ENCODE measurements at regions not wholly inside any gene's neighbourhood (a gene's known extent, or its start where the extent isn't known, plus 50 kb on each side); places are given as distances from the start of the nearest gene placed in this dataset.

GRCh38 chr2:164429354-164429753 lies 191.9 kb downstream of the GRB14 start:
- H3K27me3 ChIP-seq (ENCODE audit: control insufficient read depth in 2 of 2, insufficient read depth in 2 of 2, low read length in 2 of 2): no peaks in the 10 kb centered on the region
- no peaks in the 10 kb centered on the region for H3K4me1 ChIP-seq (ENCODE audit: control insufficient read depth, extremely low read depth, insufficient read depth, low read length)
- CTCF ChIA-PET: interaction anchor here (0.7 to 4.3 kb wide), 25 partner anchors 8 to 1280 kb away, joined by 3 to 113 read pairs (median 4); partner anchors contain the start of gene FIGN
- dilution Hi-C loops (cut with MboI; ENCODE audit: extremely low pct_ligation_motif_present, low sequenced_read_pairs): no loop called here
- FAIRE-seq (no peak), DNase-seq (ENCODE audit: low read depth, low spot score) (no peak)
- no peak overlapping the region for H3K4me3 ChIP-seq (replicated peaks in 1 of 3; ENCODE audit: insufficient read depth in 1 of 3, low read depth in 1 of 3, low read length in 3 of 3)
- H2AFZ ChIP-seq (ENCODE audit: low read depth, low read length): no peak overlapping the region
- POLR2A ChIA-PET: no interaction called here
- no TSS peak for BruUV-seq (replicated peaks)
- no peak overlapping the region for H3K4me2 ChIP-seq (ENCODE audit: insufficient read depth, low read length)
- TF ChIP-seq EZH2 (IDR thresholded peaks at IDR 0.05; ENCODE audit: borderline replicate concordance, low read depth, low read length, severe bottlenecking): no peak
- no peak for TF ChIP-seq JUN (IDR thresholded peaks at IDR 0.05; ENCODE audit: borderline replicate concordance, insufficient read depth, insufficient read length, low read depth)
- no peak for TF ChIP-seq POLR2AphosphoS5 (IDR thresholded peaks at IDR 0.05; ENCODE audit: insufficient read depth, low read depth, low read length)
- no peak for TF ChIP-seq CTCF (IDR thresholded peaks at IDR 0.05; ENCODE audit: extremely low read depth in 1 of 2, insufficient read depth in 1 of 2, low read depth in 1 of 2, low read length in 2 of 2)
- TF ChIP-seq, protein P1, sequence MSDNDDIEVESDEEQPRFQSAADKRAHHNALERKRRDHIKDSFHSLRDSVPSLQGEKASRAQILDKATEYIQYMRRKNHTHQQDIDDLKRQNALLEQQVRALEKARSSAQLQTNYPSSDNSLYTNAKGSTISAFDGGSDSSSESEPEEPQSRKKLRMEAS (IDR thresholded peaks at IDR 0.05; ENCODE audit: insufficient read depth, insufficient read length): no peak
- no peak overlapping the region for H3K27ac ChIP-seq (ENCODE audit: insufficient read depth, low read depth, low read length)
- intact Hi-C loops (cut with micrococcal nuclease): no loop called here
- no peaks in the 10 kb centered on the region for H3K9me1 ChIP-seq (replicated peaks; ENCODE audit: control insufficient read depth, extremely low read depth, insufficient read depth, low read length)
- H3K9me3 ChIP-seq (replicated peaks; ENCODE audit: control insufficient read depth, insufficient read depth, low read length): no peaks in the 10 kb centered on the region
- H3K79me2 ChIP-seq (ENCODE audit: control insufficient read depth, insufficient read depth, low read length): no peaks in the 10 kb centered on the region
- no peaks in the 10 kb centered on the region for H4K20me1 ChIP-seq (replicated peaks; ENCODE audit: control insufficient read depth, extremely low read depth, insufficient read depth, low read length)
- H3K36me3 ChIP-seq (ENCODE audit: control insufficient read depth in 2 of 2, extremely low read depth in 1 of 2, insufficient read depth in 2 of 2, low read length in 2 of 2): no peaks in the 10 kb centered on the region
- H3K9ac ChIP-seq (replicated peaks; ENCODE audit: extremely low read depth, insufficient read depth, low read length): no peak overlapping the region

DNA sequence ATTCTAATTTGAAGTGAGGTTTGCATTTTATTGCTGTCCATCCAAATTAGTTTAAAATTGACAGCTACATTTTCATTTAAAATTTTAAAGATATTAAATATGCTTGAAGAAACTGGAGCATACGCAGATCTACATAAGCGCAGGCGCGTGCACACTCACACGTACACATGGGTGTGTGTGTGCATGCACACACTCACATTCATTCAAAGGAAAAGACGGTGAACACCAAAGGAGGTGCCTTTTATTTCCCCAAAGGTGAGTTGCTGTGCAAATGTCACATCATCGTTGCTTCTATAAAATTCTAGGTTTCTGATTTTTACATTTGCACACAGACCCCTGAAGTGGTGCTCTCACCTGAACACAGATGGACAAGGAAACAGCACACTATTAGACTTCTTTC lies 194.2 kb downstream of the GRB14 start:
- dilution Hi-C loops (cut with MboI; ENCODE audit: extremely low pct_ligation_motif_present, low sequenced_read_pairs) (no loop called here), intact Hi-C loops (cut with micrococcal nuclease) (no loop called here)
- DNase-seq (ENCODE audit: low read depth, low spot score): no peak
- no peak overlapping the region for H3K9ac ChIP-seq (replicated peaks; ENCODE audit: extremely low read depth, insufficient read depth, low read length)
- H3K27me3 ChIP-seq (ENCODE audit: control insufficient read depth in 2 of 2, insufficient read depth in 2 of 2, low read length in 2 of 2): no peaks in the 10 kb centered on the region
- H3K9me3 ChIP-seq (replicated peaks; ENCODE audit: control insufficient read depth, insufficient read depth, low read length): no peaks in the 10 kb centered on the region
- no peak overlapping the region for H3K4me3 ChIP-seq (replicated peaks in 1 of 3; ENCODE audit: insufficient read depth in 1 of 3, low read depth in 1 of 3, low read length in 3 of 3)
- no peaks in the 10 kb centered on the region for H3K79me2 ChIP-seq (ENCODE audit: control insufficient read depth, insufficient read depth, low read length)
- H3K9me1 ChIP-seq (replicated peaks; ENCODE audit: control insufficient read depth, extremely low read depth, insufficient read depth, low read length): no peaks in the 10 kb centered on the region
- no peak for FAIRE-seq
- no peak for TF ChIP-seq FOS (IDR thresholded peaks at IDR 0.05; ENCODE audit: borderline replicate concordance, insufficient read depth, low read length)
- no peak for TF ChIP-seq POLR2AphosphoS5 (IDR thresholded peaks at IDR 0.05; ENCODE audit: insufficient read depth, low read depth, low read length)
- TF ChIP-seq, protein P1 (IDR thresholded peaks at IDR 0.05; ENCODE audit: insufficient read depth, insufficient read length): no peak
- TF ChIP-seq MYC (IDR thresholded peaks at IDR 0.05; ENCODE audit: low read depth, low read length): no peak
- TF ChIP-seq POLR2A (IDR thresholded peaks at IDR 0.05; ENCODE audit: low read depth, low read length): no peak
- no peak for TF ChIP-seq EZH2 (IDR thresholded peaks at IDR 0.05; ENCODE audit: borderline replicate concordance, low read depth, low read length, severe bottlenecking)
- TF ChIP-seq CTCF (IDR thresholded peaks at IDR 0.05; ENCODE audit: extremely low read depth in 1 of 2, insufficient read depth in 1 of 2, low read depth in 1 of 2, low read length in 2 of 2): no peak
- TF ChIP-seq GATA2 (IDR thresholded peaks at IDR 0.05; ENCODE audit: insufficient read depth, insufficient read length, low read depth, low read length): no peak
- no peak for TF ChIP-seq JUN (IDR thresholded peaks at IDR 0.05; ENCODE audit: borderline replicate concordance, insufficient read depth, insufficient read length, low read depth)
- no peaks in the 10 kb centered on the region for H3K4me1 ChIP-seq (ENCODE audit: control insufficient read depth, extremely low read depth, insufficient read depth, low read length)
- H3K36me3 ChIP-seq (ENCODE audit: control insufficient read depth in 2 of 2, extremely low read depth in 1 of 2, insufficient read depth in 2 of 2, low read length in 2 of 2): no peaks in the 10 kb centered on the region
- BruUV-seq (replicated peaks): no TSS peak
- H4K20me1 ChIP-seq (replicated peaks; ENCODE audit: control insufficient read depth, extremely low read depth, insufficient read depth, low read length): no peaks in the 10 kb centered on the region
- ChIA-PET POLR2A (no interaction called here), CTCF (interaction anchor here (0.6 to 4.3 kb wide), 5 partner anchors 38 to 1258 kb away, joined by 3 to 113 read pairs (median 4); no protein-coding TSS in a partner anchor)
- H3K27ac ChIP-seq (ENCODE audit: insufficient read depth, low read depth, low read length): no peak overlapping the region
- no peak overlapping the region for H3K4me2 ChIP-seq (ENCODE audit: insufficient read depth, low read length)
- no peak overlapping the region for H2AFZ ChIP-seq (ENCODE audit: low read depth, low read length)

All from endothelial cell of umbilical vein (primary cell).